ENCODE measurements at regions not wholly inside any gene's neighbourhood (a gene's known extent, or its start where the extent isn't known, plus 50 kb on each side); places are given as distances from the start of the nearest gene placed in this dataset.

DNA sequence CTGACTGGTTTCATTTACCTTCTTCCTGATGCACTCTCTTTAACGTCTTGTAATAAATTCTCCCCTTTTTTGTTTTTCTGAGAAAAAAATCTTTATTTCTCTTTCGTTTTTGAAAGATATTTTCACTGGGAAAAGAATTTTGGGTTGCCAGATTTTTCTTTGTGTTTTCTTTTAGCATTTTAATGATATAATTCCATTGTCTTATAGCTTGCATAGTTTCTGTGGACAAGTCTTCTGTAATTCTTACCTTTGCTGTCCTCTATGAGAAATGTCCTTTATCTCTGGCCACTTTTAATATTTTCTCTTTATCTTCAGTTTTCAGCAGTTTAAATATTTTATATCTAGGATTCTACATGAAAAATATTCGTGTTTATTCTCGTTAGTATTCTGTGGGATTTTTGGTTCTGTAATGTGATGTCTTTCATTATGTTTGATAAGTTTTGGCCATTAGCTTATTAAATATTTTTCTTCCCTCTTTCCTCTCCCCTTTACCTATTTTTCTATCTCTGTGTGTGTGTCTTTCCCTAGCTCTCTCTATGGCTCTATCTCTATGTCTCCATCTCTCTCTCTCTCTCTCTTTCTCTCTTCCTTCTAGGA, 236.5 kb downstream of the C16orf95 start:
- no peak overlapping the region for H3K4me3 ChIP-seq
- ATAC-seq (no peak), DNase-seq (no peak)
- peaks cover 5 to 34% of the 10 kb centered on the region in 2 donors for H3K9me3 ChIP-seq
- TF ChIP-seq CTCF (IDR thresholded peaks at IDR 0.05) = no peak
- H3K27ac ChIP-seq = no peak overlapping the region
- intact Hi-C loops (cut with DNase I) = no loop called here
- no peaks in the 10 kb centered on the region for H3K36me3 ChIP-seq
- no peaks in the 10 kb centered on the region for H3K4me1 ChIP-seq
- no peaks in the 10 kb centered on the region for H3K27me3 ChIP-seq

- no peak for TF ChIP-seq CTCF (IDR thresholded peaks at IDR 0.05)
- no peak for DNase-seq
These were observed 231.8 kb downstream of the C16orf95 start for GRCh38 chr16:87085441-87085840.

DNA sequence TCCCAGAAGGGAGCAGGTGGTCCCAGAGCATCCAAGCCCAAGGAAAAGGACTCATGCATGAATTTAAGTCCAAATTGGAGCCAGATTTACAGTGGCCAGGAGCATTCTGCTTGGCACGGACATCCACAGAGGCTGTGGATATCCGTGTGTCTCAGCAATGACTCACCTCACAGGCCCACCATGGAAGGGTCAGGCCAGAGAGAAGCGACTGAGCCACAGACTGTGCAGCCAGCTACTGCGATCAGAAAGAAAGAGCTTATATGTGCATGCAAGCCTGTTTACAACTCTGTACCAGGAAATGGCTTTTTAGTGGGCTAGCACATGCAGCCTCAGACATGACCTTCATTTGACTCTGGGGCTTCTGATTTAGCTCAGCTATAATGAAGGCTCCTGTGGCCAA, 231.0 kb downstream of the C16orf95 start:
- Histone ChIP-seq H3K27ac (no peak overlapping the region), H3K9me3 (peaks cover 0 to 20% of the 10 kb centered on the region in 2 donors), H3K4me3 (no peak overlapping the region), H3K36me3 (no peaks in the 10 kb centered on the region), H3K27me3 (peaks cover 0 to 5% of the 10 kb centered on the region in 2 donors), H3K4me1 (no peaks in the 10 kb centered on the region)
- no peak for TF ChIP-seq CTCF (IDR thresholded peaks at IDR 0.05)
- intact Hi-C loops (cut with DNase I) = no loop called here
- ATAC-seq (no peak), DNase-seq (no peak)

More at GRCh38 chr16:87085441-87085840, 231.8 kb downstream of the C16orf95 start:
- no peaks in the 10 kb centered on the region for H3K36me3 ChIP-seq
- H3K27ac ChIP-seq = no peak overlapping the region
- no peak for ATAC-seq
- intact Hi-C loops (cut with DNase I) = no loop called here
- H3K4me1 ChIP-seq = no peaks in the 10 kb centered on the region
- H3K27me3 ChIP-seq = peaks cover 0 to 5% of the 10 kb centered on the region in 2 donors
- H3K4me3 ChIP-seq = no peak overlapping the region
- peaks cover 5 to 27% of the 10 kb centered on the region in 2 donors for H3K9me3 ChIP-seq

DNA sequence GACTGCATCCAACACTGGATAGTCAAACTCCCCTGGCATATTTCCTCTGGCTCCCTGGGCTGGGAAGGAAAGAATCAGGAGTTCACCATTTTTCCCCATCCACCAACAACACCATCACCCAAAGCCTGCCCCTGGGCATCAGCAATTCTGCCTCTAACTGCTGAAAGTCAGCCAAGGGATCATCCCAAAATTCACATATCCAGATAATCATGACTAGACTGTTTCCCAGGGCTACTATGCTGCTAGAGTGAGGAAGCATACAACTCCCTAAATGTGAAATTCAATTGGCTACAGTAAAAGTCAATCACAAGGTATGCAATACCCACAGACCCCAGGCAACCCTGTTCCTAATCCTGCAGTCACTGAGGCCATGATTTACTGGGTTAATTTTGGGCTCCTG, 230.6 kb downstream of the C16orf95 start:
- TF ChIP-seq CTCF (IDR thresholded peaks at IDR 0.05) = no peak
- H3K36me3 ChIP-seq = no peaks in the 10 kb centered on the region
- intact Hi-C loops (cut with DNase I) = no loop called here
- H3K27me3 ChIP-seq = peaks cover 0 to 5% of the 10 kb centered on the region in 2 donors
- no peak overlapping the region for H3K4me3 ChIP-seq
- H3K27ac ChIP-seq = no peak overlapping the region
- H3K4me1 ChIP-seq = no peaks in the 10 kb centered on the region
- ATAC-seq (no peak), DNase-seq (no peak)
- H3K9me3 ChIP-seq = peaks cover 0 to 15% of the 10 kb centered on the region in 2 donors

- no peaks in the 10 kb centered on the region for H3K9me3 ChIP-seq
- DNase-seq = no peak
- intact Hi-C loops (cut with DNase I) = no loop called here
- H3K36me3 ChIP-seq = no peaks in the 10 kb centered on the region
- ATAC-seq = no peak
- no peak for TF ChIP-seq CTCF (IDR thresholded peaks at IDR 0.05)
- H3K4me1 ChIP-seq = no peaks in the 10 kb centered on the region
- H3K4me3 ChIP-seq = no peak overlapping the region
- no peak overlapping the region for H3K27ac ChIP-seq
- H3K27me3 ChIP-seq = peaks cover 0 to 39% of the 10 kb centered on the region in 2 donors
These were observed 224.2 kb downstream of the C16orf95 start for GRCh38 chr16:87092958-87093357.
